NCI-H128 (cell line): ENCODE measurements at regions not wholly inside any gene's neighbourhood (a gene's known extent, or its start where the extent isn't known, plus 50 kb on each side); places are given as distances from the start of the nearest gene placed in this dataset.

ENCODE experiments used
- DNase-seq: peaks from one replicate; lab custom pipeline; 2025; ENCODE audit not compliant: unreplicated experiment; lab: John Stamatoyannopoulos, UW

- no peak for DNase-seq
These were observed 161.2 kb upstream of the RGMA start for GRCh38 chr15:93250209-93250608.

- no peak for DNase-seq
These were observed 160.6 kb upstream of the RGMA start for GRCh38 chr15:93249623-93250022.

- no peak for DNase-seq
These were observed 158.6 kb upstream of the RGMA start for GRCh38 chr15:93247466-93248121.

- DNase-seq, result no peak
These were observed 157.5 kb upstream of the RGMA start for GRCh38 chr15:93246266-93247242.

DNA sequence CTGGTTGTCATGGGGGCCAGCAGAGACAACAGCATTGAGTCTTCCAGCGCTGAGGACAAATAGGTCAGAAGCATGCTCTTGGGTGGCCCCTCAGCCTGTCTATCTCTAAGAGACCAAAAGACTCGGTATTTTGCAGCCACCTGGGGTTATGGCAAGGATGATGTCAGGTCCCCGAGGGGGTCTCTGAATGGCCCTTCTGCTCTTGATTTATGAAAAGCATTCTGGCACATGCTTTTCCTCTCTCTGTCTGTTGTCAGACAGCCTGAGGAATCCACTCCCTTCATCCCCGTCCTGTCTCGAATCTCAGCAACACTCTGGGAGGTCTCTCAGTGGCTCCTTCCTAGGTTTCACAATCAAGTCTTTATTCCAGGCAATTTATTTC is 156.6 kb upstream of the RGMA start:
- no peak for DNase-seq

- no peak for DNase-seq
These were observed 156.0 kb upstream of the RGMA start for GRCh38 chr15:93244696-93245660.

GRCh38 chr15:93243573-93243972 is 154.6 kb upstream of the RGMA start:
- DNase-seq, result no peak

DNA sequence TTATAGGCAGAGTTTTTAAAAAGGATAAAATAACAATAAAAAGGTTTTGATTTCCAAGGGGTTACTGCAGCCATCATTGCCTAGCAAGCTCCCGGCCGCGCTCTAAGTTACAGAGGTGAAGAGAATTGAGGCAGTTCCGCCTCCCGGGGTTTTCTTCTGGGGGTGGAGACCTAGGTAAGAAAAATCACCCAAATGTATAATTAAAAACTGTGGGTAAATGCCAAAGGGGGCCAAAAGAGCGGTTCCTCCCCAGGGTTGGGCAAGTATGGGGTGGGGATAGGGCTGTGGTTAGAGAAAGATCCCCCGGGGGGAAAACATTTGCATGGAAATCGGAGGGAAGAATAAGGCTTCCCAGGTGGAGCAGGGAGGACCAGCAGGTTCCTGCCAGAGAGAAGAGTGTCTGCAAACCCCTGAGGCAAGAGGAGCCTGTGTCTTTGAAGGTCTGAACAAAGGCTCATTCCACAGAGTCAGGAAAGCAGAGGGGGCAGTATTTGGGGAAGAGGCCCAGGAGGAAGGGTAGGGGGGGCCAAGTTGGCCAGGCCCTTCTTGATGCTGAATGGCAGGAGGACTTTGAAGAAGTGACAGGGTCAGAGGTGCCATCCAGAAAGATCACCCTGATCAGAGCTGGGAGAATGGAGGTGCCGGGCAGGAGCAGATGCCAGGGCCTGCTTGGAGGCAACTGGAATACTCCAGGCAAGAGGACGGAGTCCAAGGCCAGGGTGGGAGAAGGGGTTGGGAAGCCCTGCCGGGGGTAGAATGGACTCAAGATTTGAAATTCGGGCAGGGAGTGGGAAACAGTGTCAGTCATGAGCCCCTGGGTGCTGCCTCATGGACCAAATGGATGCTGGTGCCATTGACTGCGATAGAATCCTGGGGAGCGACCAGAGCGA is 152.9 kb upstream of the RGMA start:
- DNase-seq, result no peak

GRCh38 chr15:93239993-93240392 is 151.0 kb upstream of the RGMA start:
- no peak for DNase-seq

- no peak for DNase-seq
These were observed 150.6 kb upstream of the RGMA start for GRCh38 chr15:93239591-93239990.

- no peak for DNase-seq
These were observed 149.6 kb upstream of the RGMA start for GRCh38 chr15:93238641-93239040.

DNA sequence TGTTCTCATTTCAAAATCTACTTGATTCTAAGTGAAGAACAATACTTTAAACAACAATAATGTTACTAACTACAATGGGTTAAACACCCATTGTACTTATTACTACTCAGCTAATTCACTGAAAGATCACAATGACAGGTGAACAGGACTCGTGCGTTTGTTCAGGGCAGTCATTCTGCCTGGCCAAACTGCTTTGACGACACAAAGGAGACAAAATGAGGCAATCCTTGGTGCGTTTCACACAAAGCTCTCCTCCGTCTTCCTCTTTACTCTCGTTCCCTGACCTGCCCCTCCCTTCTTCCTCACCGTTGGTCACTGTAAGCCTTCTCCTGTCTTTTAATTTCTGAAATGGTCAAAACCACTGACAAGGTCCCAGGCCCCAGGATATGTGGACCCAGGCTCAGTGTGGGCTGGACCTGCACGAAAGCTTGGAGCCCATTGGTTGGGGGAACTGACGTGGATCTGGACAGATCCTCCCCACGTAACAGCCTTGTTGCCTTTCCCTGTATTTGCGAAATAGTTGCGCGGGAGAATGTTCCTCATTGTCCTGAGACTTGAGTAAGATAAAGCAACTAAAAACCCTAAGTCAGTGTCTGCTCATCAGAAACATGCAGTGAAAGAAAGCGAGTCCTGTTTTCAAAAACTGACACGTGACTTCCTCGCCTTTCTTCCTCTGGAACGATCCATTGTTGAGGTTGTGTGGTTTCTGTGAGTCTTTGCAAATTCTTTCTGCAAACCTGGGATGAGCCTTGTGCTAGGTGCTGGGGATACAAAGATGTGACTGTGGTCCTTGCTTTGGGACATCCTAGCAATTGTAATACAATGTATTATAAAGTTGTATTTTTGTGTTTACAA is 147.1 kb upstream of the RGMA start:
- no peak for DNase-seq

DNA sequence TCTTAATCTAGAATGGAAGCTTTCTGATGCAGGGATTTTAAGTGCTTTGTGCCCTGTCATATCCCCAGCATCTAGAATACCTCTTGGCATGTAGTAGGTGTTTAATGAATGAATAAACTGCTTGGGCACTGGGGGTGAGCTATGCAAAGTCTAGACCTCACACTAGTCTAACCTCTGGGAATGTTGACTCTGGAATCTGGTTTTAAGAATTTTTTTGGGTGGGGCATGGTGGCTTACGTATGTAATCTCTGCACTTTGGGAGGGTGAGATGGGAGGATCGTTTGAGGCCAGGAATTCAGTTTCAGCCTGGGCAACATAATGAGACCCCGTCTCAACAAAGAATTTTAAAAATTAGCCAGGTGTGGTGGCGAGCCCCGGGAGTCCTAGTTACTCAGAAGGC is 146.3 kb upstream of the RGMA start:
- no peak for DNase-seq

GRCh38 chr15:93233710-93234109 is 144.7 kb upstream of the RGMA start:
- no peak for DNase-seq

GRCh38 chr15:93232845-93233244 is 143.8 kb upstream of the RGMA start:
- no peak for DNase-seq

- DNase-seq, result no peak
These were observed 143.0 kb upstream of the RGMA start for GRCh38 chr15:93231994-93232393.

DNA sequence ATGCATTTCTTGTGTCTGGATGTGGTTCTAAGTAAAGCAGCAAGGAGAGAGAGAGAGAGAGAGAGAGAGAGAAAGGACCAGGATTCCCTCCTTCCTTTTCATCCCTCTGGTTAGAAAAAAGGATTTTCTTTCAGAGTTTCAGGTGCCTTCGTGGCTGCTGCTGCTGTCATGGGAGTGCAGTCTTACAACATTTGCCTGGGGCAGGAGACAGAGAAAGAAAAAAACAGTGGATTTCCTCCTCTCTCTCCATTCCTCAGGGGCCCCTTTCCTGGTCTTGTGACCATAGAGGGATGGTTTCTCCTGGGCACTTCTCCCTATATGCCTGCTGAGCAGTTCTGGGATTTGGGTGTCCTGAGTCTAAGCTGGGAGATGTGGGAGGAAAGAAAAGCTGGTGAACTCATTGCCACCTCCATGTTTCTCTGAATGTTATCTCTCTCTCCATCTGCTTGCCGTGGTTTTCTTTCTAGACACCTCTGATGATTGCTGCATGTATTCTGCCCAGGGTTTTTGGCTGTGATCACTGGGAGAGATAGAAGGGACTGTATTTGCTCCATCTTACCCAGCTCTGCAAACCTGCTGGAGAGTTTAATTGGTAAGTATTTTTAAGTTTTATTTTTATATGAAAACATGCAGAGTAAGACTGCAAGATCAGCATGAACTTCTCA is 142.4 kb upstream of the RGMA start:
- DNase-seq, result no peak

- no peak for DNase-seq
These were observed 139.5 kb upstream of the RGMA start for GRCh38 chr15:93228546-93228945.

GRCh38 chr15:93223803-93224202 is 134.8 kb upstream of the RGMA start:
- no peak for DNase-seq
